NOMO-1 treated with DMSO at 0.1 percent for 48 hours (cell line): ENCODE measurements at regions not wholly inside any gene's neighbourhood (a gene's known extent, or its start where the extent isn't known, plus 50 kb on each side); places are given as distances from the start of the nearest gene placed in this dataset.
A peak's percentile ranks its signal among the peaks of the same experiment; 100 is the strongest.

Experiments
- DNase-seq: peaks from one replicate; lab custom pipeline; 2025; ENCODE audit not compliant: unreplicated experiment; lab: John Stamatoyannopoulos, UW

DNA sequence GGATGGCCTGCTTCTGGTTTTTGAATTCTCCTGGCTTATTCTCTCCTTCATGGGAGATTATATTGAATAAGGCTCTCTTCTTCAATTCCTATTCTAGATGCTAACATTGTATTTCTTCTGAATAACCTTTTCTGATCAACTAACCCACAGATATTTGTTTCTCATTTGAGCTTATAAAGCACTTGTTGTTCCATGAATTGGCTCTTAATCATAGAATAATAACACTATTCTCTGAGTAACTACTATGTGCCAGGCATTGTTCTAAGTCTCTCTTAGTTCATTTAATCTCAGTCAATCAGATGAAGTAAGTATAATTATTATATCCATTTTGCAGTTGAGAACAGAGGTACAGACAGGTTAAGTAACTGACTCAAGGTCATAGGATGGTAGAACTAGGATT lies 136.3 kb upstream of the MLIP start:
- DNase-seq, result no peak

DNA sequence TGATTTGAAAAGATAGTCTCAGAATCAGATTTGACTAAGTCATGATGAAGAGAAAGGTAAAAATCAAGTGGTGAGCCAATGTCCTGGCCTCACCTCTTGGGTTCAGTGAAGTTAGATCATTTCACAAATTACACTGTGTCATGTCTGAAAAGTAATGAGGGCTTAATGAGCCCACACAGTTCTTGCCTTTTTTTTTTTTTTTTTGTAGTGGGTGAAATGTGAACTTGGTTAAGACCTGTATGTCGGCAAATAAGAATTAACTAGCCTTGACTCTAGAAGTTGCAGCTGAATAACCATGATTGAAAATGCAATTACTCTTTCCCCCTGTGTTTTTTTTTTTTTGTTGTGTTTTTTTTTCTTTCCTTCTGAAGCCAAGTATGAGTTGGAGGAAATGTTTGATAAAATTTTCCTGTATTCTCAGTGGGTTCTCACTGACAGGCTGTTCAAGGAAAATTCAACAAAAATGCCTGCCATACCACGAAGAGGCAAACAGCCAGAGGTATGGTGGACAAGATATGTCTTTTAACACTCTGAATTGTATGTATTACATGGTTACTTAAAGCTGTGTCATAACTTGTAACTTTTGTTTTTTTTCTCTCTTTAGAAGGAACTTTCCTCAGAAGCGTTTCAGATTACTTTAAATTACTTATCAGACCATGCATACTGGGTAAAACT lies 135.2 kb upstream of the MLIP start:
- DNase-seq, result no peak

DNA sequence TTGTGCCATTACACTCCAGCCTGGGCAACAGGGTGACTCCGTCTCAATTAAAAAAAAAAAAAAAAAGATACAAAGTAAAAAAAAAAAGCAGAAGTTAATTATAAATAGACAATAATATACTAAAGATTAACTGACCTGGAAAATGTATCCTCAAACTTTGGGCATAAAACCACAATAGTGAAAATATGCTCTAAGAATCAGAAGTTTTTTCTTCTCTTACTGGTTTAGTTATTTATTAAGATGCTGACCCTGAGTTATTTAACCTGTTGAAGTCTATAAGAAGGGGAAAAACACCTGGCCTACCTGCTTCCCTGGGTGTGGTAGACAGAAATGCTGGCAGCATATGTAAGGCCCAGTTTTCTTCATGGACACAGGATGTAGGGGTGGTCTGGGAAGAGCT lies 133.7 kb upstream of the MLIP start:
- DNase-seq, result no peak

DNA sequence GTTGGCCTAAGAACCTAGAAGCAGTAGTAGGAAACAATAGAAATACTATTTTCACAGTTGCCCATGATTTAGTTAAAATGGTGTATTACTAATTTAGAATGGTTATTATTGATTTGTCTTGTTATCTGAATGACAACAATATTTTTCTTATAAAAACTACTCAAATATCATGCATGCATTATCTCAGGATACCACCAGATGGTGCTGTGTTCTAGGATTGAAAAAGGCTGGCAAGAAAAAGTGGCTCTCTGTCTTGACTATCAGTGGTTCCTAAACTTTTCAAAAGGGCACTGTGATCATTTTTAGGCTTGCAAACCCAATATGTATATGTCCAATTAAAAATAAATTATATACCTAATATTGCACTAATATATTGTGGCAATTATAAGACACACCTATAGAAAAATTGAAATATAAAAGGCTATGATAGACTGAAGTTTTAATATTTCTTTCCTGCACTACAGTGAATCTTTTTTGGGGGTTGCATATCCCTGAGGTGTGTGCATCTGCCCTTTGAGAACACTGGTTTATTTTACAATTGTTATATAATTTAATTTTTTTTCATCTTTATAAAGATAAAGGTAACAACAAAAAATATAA lies 131.7 kb upstream of the MLIP start:
- peak; percentile 20 for DNase-seq

DNA sequence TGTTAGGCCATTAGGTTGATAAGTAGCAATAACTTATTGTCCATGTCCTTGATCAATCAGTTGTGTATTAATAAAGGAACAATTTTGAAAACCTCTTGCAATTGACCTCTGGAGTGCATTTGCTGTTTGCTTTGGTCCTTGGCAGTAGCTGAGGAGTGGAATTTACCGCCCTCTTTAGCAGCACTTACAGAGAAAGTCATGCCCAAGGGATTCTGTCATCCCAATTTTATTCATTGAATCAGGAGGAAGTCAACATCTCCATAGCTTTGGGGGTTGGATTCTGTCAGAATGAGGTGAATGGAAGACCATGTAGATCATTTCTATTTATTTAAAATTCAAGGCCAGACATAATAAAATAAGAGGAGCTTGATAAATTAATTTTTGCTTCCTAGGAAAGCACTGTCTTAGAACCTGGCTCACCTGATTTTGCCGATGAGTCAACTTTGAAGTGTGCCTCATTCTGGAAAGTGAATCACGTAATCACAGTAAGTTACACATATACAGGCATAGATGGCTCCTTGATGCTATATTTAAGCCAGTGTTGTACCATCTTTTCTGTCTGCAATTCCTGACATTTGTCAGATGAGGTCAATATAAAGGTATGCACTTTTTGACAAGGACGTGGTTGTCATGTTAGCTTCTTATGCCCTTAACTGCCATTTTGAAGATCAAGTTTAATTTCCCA lies 128.7 kb upstream of the MLIP start:
- no peak for DNase-seq

DNA sequence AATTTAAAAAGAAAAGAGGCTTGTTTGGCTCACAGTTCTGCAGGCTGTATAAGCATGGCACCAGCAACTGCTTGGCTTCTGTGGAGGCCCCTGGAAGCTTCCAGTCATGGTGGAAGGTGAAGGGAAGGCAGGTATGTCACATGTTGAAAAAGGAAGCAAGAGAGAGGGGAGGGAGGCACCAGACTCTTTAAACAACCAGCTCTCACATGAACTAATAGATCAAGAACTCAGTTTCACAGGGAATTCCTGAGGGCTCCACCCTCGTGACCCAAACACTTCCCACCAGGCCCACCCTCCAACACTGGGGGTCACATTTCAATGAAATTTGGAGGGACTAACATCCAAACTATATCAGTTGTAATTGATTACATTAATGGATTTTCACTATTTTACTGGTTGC lies 127.9 kb upstream of the MLIP start:
- no peak for DNase-seq

DNA sequence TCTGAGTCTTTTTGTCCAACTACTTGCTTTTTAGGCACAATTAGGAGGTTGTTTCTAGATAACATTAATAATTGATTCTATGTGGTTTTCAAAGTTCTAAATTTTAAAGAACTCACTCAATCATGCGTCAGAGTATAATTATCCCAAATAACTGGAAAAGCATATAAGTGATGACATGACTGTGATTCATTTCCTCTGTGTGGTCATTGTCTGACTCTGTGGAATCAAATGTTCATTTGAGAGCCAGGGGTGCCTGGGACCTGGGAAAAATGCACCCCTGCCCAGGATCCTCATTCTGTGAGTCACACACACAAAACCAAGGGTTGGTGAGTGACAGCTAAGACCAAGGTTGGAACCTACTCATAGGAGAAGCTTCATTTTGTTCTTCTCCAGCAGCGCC lies 127.1 kb upstream of the MLIP start:
- DNase-seq, result no peak

DNA sequence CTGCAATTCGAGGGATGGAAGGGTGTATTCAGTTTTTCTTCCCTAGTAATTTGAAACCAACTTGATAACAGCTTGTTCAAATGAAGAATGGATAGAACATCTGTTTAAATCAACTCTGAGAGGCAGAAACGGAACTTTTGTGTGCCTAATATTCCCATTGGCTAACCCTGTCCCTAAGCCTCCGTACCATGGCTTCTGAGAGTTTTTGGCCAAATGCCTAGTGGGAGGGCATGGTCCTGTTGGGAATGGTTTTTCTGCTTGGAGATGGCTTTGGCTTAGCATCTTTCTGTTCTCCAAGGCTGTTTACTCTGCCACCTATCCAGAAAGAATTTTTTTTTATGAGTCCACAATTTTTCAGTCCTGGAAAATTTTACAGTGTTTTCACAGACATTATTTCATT lies 126.7 kb upstream of the MLIP start:
- no peak for DNase-seq

DNA sequence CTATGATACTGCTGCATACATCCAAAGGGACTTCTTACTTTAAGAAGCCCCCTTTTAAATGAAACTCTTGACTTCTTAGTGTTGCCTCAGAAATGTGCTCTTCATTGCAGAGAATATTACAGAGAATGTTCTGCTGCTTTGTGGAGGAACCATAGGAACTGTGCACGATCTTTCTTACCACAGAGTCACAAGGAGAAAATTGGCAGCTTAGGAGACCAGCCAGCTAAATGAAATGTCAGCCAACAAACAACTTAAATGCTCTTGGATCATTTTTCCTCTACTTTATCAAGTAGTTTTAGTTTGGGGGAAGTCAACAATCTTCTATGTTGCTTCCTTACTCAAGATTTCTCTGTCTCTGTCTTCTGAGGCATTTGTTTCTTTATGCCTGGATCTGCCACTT lies 125.9 kb upstream of the MLIP start:
- no peak for DNase-seq

DNA sequence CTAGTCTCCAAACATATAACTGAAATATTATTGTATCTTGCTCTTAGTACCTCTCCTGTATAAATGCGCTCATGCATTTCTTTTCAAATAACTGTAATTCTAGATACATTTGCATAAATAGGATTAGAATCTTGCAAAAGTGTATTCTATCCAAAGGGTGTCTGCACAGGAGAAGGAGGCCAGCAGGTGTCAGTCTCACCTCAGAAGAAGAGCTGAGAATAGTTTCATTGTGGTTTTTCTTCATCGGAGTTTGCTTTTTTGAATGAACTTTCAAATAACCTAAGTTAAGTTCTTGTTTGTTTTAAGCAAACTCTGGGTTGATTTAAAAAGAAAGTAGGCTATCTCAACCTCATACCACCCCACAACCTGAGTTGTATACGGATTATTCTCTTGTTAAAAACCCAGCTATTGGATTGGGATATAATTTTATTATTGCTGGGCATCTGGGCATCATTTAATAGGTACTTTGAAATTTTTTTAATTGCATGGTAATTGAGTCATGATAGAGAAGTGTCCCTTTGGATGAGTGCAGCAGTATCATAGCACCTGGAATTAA lies 125.0 kb upstream of the MLIP start:
- DNase-seq, result peak; percentile 67

DNA sequence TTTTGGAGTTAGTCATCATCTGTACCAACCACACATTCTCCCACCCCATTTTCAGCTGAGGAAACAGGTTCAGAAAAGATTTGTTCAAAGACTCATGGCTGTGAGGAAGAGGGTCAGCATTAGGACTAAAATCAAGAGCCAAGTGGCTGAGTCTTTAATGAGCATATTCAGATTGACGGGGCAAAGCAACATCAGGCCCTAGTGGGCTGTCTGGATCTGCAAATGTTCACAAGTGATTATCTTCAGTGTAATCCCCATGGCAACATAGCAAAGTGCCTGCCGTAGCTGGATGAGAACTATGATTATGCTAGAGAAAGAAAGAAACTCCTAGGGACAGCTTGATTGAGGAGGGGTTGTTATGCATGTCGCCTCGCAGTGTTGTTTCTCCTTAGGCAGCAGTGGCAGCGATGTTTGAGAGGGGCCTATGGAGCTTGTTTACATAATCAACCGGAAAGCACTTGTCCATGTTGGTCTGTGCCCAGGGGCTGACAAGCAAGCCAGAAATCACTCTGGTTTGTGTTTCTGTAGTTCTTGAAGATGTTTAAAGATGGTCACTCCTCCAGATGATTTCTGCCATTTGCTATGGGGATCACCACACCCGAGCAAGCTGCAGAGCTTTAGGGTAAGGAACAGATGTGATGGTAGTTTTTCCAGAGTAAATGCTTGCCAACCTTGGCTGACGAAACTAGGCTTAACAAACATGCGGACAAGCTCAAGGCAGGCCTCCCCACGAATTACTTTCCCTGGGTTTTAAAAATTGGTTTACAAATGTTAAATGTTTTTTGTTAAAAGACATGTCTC lies 124.3 kb upstream of the MLIP start:
- no peak for DNase-seq

DNA sequence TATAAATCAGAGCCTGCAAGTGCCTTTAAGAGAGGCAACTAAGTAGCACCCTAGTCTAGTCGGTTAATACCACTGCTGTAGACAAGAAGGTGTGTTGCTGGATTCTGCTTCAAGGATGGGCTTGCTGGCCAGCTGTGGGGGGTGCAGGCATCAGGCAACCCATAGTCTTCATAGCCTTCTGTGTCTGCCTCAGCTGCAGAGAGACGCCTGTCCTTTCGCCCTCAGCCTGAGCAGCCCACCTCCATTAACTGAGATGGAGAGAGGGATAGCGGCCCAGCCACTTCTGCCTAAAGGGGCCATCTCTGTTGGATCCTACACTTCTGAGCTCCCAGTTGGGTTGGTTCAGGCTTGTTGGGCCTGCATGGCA lies 123.7 kb upstream of the MLIP start:
- no peak for DNase-seq

DNA sequence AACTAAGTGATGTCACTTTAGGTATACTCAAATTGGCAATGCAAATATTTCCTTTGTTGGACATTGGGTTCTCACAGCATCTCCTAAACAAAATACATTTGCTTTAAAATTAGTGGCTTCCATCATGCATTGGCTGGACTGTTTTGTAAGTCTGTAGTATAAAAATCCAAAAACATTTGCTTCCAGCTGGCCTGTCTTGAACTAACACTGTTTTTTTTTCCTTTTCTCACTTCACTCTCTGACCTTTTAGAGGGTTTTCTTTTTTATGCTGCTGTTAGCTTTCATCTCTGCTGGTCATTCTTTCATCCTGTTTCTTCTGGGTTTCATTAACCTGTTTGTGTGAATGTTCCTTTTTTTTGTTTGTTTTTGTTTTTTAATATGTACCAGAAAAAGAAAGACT lies 121.7 kb upstream of the MLIP start:
- DNase-seq, result no peak

DNA sequence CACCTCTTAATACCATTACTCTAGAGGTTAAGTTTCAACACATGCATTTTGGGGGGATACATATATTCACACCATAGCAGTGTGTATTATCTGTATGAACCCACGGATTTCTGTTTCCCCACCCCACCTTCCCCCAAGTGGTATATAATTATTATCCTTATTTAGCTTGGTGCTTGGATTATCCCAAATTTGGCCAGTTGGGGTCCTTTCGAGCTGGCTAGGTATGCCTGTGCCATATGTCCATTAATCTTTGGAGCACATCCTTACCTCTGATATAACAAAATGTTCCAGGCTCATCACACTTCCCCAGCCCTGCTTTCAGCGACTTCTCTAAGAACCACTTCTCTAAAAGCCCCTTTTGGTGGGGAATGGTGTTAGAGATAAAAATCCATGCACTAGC lies 118.7 kb upstream of the MLIP start:
- DNase-seq, result no peak

DNA sequence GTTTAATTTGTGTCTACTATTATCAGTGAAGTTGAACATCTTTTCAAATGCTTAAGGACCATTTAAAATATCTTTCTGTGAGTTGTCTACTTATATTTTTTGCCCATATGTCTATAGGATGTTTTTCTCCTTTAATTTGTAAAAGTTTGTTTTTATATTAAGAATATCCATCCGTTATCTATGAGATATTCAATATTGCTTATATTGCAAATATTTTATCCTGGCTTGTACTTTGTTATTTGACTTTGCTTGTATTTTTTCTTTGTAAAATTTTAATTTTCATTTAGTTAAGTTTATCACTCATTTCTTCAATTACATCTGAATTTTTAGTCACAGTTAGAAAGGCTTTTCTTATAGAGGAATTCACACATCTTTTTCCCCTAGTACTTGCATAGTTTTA lies 117.0 kb upstream of the MLIP start:
- DNase-seq, result no peak

DNA sequence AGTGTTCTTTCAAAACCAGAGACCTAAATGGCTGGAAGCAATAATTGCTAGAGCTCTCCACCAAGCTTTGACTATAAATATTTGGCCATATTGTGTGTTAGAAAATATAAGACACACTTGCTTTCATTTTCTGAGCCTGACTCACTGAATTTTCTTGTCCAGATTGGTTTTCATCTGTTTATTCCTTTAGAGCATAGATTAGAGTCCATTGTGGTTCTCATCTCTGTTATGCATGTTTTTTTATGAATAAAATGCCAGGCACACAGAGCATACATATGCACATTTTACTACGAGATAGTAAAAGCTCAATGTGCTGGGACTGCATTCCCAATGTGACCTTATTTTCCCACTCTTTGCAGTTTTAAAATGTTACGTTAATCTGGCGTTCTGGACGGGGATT lies 115.3 kb upstream of the MLIP start:
- DNase-seq, result no peak

DNA sequence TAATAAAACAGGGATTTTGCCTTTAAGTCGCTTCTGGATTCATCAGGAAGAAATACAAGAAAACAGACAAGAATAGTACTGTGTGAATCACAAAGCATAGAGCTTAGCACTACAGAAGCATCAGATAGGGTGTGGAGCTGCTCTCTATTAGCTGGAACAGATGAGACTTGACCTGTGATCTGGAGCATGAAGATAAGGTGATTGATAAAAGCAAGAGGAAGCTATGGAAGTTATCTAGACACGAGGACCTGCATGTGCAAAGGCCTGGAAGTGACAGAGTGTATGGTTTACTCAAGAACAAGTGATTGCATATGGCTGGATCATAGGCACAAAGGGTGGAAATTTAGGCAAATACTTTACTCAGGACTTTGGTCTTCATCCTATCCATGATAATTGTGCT lies 112.9 kb upstream of the MLIP start:
- DNase-seq, result no peak

DNA sequence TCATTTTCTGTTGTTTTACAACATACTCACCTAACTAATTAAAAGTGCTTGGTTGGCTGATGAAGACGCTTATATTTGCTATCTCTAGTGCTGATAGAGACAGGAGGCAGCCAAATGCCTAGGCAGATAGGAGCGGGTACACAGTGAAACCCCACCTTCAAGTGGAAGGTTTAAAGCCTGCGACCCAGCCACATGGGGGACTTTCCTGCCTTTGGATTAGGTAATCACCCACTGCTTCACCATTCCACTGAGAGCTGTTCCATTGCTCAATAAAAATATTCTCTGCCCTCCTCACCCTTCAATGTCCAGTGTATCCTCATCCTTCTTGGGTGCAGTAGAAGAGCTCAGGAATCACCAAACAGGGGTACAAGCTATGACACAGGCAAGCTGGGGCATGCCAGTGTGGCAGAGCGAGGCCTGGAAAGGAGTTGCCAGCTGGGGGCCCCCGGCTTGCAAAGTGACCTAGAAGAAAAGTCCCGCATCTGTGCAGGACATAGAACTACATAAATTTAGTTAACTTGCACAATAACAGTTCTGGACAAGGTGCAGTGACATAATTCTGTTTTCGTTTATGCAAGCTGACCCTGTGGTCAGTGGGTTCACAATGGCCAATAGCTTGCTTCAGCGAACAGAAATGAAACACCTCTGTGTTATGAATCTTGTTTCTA lies 112.0 kb upstream of the MLIP start:
- no peak for DNase-seq

DNA sequence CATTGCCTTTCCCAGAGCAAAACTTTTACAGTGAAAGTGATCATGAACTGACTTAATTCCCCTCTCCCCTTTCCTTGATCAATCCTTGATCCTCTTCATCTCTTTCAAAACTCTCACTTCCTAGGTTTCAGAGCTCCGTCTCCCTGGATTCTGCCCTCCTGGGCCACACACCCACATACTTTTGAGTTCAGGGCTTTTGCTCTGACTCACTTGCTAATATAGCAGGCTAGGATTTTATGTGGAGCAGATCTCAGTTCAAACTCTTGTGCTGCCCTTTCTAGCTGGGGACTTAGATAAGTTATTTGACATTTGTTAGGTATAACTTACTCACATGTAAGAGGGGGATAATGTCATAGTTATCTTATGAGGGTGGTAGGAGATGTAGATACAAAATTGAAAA lies 109.1 kb upstream of the MLIP start:
- no peak for DNase-seq

DNA sequence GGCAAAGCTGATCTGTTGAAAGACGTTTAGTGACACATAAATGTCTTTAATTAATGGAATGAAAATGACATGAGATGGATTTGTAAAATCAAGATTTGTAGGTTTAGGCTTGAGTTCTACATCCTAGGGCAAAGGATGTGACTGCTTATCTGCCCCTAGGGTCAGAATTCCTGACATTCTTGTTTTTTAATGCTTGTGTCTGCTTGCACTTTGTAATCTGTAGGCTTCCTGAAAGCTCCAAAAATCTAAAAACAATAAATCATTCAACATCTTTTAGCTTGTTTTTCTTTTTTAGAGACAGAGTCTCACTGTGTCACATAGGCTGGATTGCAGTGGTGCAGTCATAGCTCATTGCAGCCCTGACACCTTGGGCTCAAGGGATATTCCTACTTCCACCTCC lies 107.9 kb upstream of the MLIP start:
- no peak for DNase-seq

DNA sequence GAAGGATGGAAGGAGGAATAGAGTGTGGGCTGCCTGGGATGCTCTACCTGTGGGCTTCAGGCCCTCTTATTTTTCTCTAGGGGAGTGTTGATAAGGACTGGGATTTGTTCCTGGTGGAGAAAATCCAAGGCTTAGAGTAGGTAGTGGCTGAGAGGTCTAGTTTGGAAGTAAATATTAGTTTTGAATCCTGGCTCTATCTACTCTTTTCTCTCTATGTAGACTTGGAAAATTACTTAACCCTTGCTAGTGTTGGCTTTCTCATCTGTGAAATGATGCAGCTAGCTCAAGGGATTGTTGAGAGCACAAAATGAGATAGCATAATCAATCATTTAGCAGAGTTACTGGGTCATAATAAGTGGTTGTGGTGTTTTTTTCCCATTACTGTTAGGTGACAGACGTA lies 102.7 kb upstream of the MLIP start:
- no peak for DNase-seq
